Tibial nerve (tissue), 4 donors: ENCODE measurements at regions not wholly inside any gene's neighbourhood (a gene's known extent, or its start where the extent isn't known, plus 50 kb on each side); places are given as distances from the start of the nearest gene placed in this dataset.

ENCODE experiments used
- DNase-seq, 2 donors: peaks; one replicate each; pipeline ENCODE4 v3.0.0-alpha.2; 2019; ENCODE audit warnings: low spot score in 2 of 2
- H3K27ac ChIP-seq, 4 donors: fragments of 200-600 bp; sonication (generic) in 3 of 4; one replicate each; pipeline ENCODE4 v1.5.1; 2017 to 2019; ENCODE audit warnings: mild to moderate bottlenecking in 1 of 4
- H3K27me3 ChIP-seq, 2 donors: fragments of 200-600 bp; sonication (generic) in 1 of 2; one replicate each; pipeline versions ENCODE4 v1.5.1 to v1.6.0; 2017 to 2019
- H3K36me3 ChIP-seq, 3 donors: fragments of 200-600 bp; sonication (generic); one replicate each; pipeline ENCODE4 v1.5.1; 2018 to 2019
- H3K4me1 ChIP-seq, 4 donors: fragments of 200-600 bp; sonication (generic) in 3 of 4; one replicate each; pipeline ENCODE4 v1.5.1; 2017 to 2019
- H3K4me3 ChIP-seq, 4 donors: fragments of 200-600 bp; sonication (generic) in 3 of 4; one replicate each; pipeline ENCODE4 v1.5.1; 2017 to 2019; ENCODE audit warnings: mild to moderate bottlenecking in 1 of 4, moderate library complexity in 1 of 4
- H3K9me3 ChIP-seq, 4 donors: fragments of 200-600 bp; sonication (generic) in 3 of 4; one replicate each; pipeline ENCODE4 v1.5.1; 2017 to 2019
- CTCF ChIP-seq, 5 experiments: fragments of 200-600 bp in 3 of 5; fragments of 450-650 bp in 2 of 5; sonication (generic) in 3 of 5; IDR thresholded peaks; one replicate each; pipeline ENCODE4 v1.5.1; 2016 to 2019; ENCODE audit warnings: antibody characterized with exemption in 5 of 5, mild to moderate bottlenecking in 3 of 5, moderate library complexity in 2 of 5
- EP300 ChIP-seq, 2 donors: sonication (generic); formaldehyde crosslinking; IDR thresholded peaks; one replicate each; pipeline ENCODE4 v1.6.1; 2017; ENCODE audit warnings: antibody characterized with exemption in 2 of 2, mild to moderate bottlenecking in 1 of 2
- POLR2A ChIP-seq, 2 donors: fragments of 450-650 bp; IDR thresholded peaks; one replicate each; pipeline ENCODE4 v1.6.1; 2017; ENCODE audit warnings: antibody characterized with exemption in 2 of 2, mild to moderate bottlenecking in 2 of 2, moderate library complexity in 2 of 2
- WGBS, 2 donors: methylation state at CpG; one replicate each; pipeline ENCODE4 v1.1.5; 2018; 5-methylcytosine and 5-hydroxymethylcytosine counted together

- H3K4me3 ChIP-seq: no peak overlapping the region
- no peaks in the 10 kb centered on the region for H3K27me3 ChIP-seq
- H3K36me3 ChIP-seq: no peaks in the 10 kb centered on the region
- H3K9me3 ChIP-seq: no peaks in the 10 kb centered on the region
- peaks cover 0 to 13% (median 0%) of the 10 kb centered on the region in 4 donors for H3K4me1 ChIP-seq
- DNase-seq: no peak
- TF ChIP-seq POLR2A (IDR thresholded peaks at IDR 0.05): no peak
- TF ChIP-seq EP300 (IDR thresholded peaks at IDR 0.05): no peak
- no peak for TF ChIP-seq CTCF (IDR thresholded peaks at IDR 0.05)
- 77 to 79% methylated on average over 3 of the region's 3 CpGs for WGBS, 2 donors
- no peak overlapping the region for H3K27ac ChIP-seq
Measured at GRCh38 chr18:57956491-57956890, 87.5 kb upstream of the NEDD4L start.

GRCh38 chr18:57954935-57955334 is 89.1 kb upstream of the NEDD4L start:
- Histone ChIP-seq H3K4me1 (peaks cover 0 to 14% (median 0%) of the 10 kb centered on the region in 4 donors), H3K9me3 (no peaks in the 10 kb centered on the region), H3K4me3 (no peak overlapping the region), H3K36me3 (no peaks in the 10 kb centered on the region), H3K27ac (no peak overlapping the region), H3K27me3 (no peaks in the 10 kb centered on the region)
- TF ChIP-seq POLR2A (IDR thresholded peaks at IDR 0.05) (no peak), EP300 (IDR thresholded peaks at IDR 0.05) (no peak), CTCF (IDR thresholded peaks at IDR 0.05) (no peak)
- no peak for DNase-seq
- 86 to 88% methylated on average over 4 of the region's 4 CpGs for WGBS, 2 donors

- Histone ChIP-seq H3K36me3 (no peaks in the 10 kb centered on the region), H3K9me3 (no peaks in the 10 kb centered on the region), H3K27ac (no peak overlapping the region), H3K27me3 (no peaks in the 10 kb centered on the region), H3K4me3 (no peak overlapping the region), H3K4me1 (peaks cover 0 to 14% (median 0%) of the 10 kb centered on the region in 4 donors)
- WGBS, 2 donors: 78 to 79% methylated on average over 5 of the region's 5 CpGs
- TF ChIP-seq POLR2A (IDR thresholded peaks at IDR 0.05) (no peak), CTCF (IDR thresholded peaks at IDR 0.05) (no peak), EP300 (IDR thresholded peaks at IDR 0.05) (no peak)
- no peak for DNase-seq
Measured at GRCh38 chr18:57953883-57954282, 90.1 kb upstream of the NEDD4L start.

GRCh38 chr18:57951999-57952774 is 91.8 kb upstream of the NEDD4L start:
- H3K4me1 ChIP-seq: peaks cover 0 to 14% (median 0%) of the 10 kb centered on the region in 4 donors
- H3K27ac ChIP-seq: no peak overlapping the region
- no peaks in the 10 kb centered on the region for H3K36me3 ChIP-seq
- no peak overlapping the region for H3K4me3 ChIP-seq
- no peaks in the 10 kb centered on the region for H3K9me3 ChIP-seq
- no peak for TF ChIP-seq CTCF (IDR thresholded peaks at IDR 0.05)
- TF ChIP-seq POLR2A (IDR thresholded peaks at IDR 0.05): no peak
- no peaks in the 10 kb centered on the region for H3K27me3 ChIP-seq
- no peak for DNase-seq
- WGBS, 2 donors: 57 to 66% methylated on average over 10 of the region's 10 CpGs

- H3K4me1 ChIP-seq: peaks cover 0 to 14% (median 0%) of the 10 kb centered on the region in 4 donors
- TF ChIP-seq POLR2A (IDR thresholded peaks at IDR 0.05) (no peak), CTCF (IDR thresholded peaks at IDR 0.05) (no peak), EP300 (IDR thresholded peaks at IDR 0.05) (no peak)
- no peak overlapping the region for H3K4me3 ChIP-seq
- no peak overlapping the region for H3K27ac ChIP-seq
- DNase-seq: no peak
- no peaks in the 10 kb centered on the region for H3K9me3 ChIP-seq
- H3K27me3 ChIP-seq: no peaks in the 10 kb centered on the region
- H3K36me3 ChIP-seq: no peaks in the 10 kb centered on the region
- 82 to 84% methylated on average over 8 of the region's 8 CpGs for WGBS, 2 donors
Measured at GRCh38 chr18:57951117-57951796, 92.8 kb upstream of the NEDD4L start.
